IMR-90 (cell line): ENCODE measurements at regions not wholly inside any gene's neighbourhood (a gene's known extent, or its start where the extent isn't known, plus 50 kb on each side); places are given as distances from the start of the nearest gene placed in this dataset.

Experiments
- ATAC-seq: fragments of 200-7000 bp; cut with Tn5 transposase; 2 replicates; pipeline ENCODE4 v1.9.1; 2020; ENCODE audit warnings: low read depth, mild to moderate bottlenecking, moderate library complexity
- BruUV-seq: library from RNA; stranded (reverse); fragments of 400-500 nt; replicated peaks from 2 replicates; lab custom pipeline; 2021; lab: Mats Ljungman, UMichigan
- CTCF ChIA-PET: fragments of 300-600 bp; formaldehyde crosslinking; extraction: SDS; loops from one replicate; lab custom pipeline; 2021; ENCODE audit warnings: antibody characterized with exemption; lab: Yijun Ruan, JAX
- POLR2A ChIA-PET: fragments of 300-600 bp; sonication (Branson Sonifier 250); formaldehyde crosslinking; loops from one replicate; lab custom pipeline; 2022; ENCODE audit warnings: antibody characterized with exemption; ENCODE audit not compliant: unreplicated experiment; lab: Charles Lee
- DNase-seq: peaks from one replicate; pipeline ENCODE4 v3.0.0; 2013
- H2AFZ ChIP-seq: replicated peaks from 2 replicates; pipeline ENCODE3; 2013; ENCODE audit warnings: low read length, mild to moderate bottlenecking; ENCODE audit not compliant: poor library complexity
- H2AK5ac ChIP-seq: 2 replicates; pipeline ENCODE4 v1.6.1; 2013; ENCODE audit warnings: low read depth, low read length, inconsistent platforms
- H2AK9ac ChIP-seq: replicated peaks from 2 replicates; pipeline ENCODE3; 2013; ENCODE audit warnings: mild to moderate bottlenecking, low read depth, low read length, moderate library complexity; ENCODE audit not compliant: poor library complexity
- H2BK120ac ChIP-seq: 2 replicates; pipeline ENCODE4 v1.6.1; 2013; ENCODE audit warnings: low read depth, low read length, inconsistent platforms
- H2BK15ac ChIP-seq: 3 replicates; pipeline ENCODE4 v1.6.1; 2013; ENCODE audit warnings: low read depth, low read length, inconsistent platforms
- H2BK20ac ChIP-seq: 2 replicates; pipeline ENCODE4 v1.6.1; 2013; ENCODE audit warnings: low read depth, mild to moderate bottlenecking, inconsistent platforms, low read length, moderate library complexity
- H2BK5ac ChIP-seq: 2 replicates; pipeline ENCODE4 v1.6.1; 2013; ENCODE audit warnings: mild to moderate bottlenecking, low read depth, low read length, inconsistent platforms; ENCODE audit not compliant: poor library complexity, severe bottlenecking
- H3K14ac ChIP-seq: replicated peaks from 2 replicates; pipeline ENCODE4 v1.6.1; 2013; ENCODE audit warnings: low read depth, low read length, inconsistent platforms
- H3K18ac ChIP-seq: 2 replicates; pipeline ENCODE4 v1.6.1; 2013; ENCODE audit warnings: low read depth, low read length, control low read depth
- H3K23ac ChIP-seq: 2 replicates; pipeline ENCODE4 v1.6.1; 2013; ENCODE audit warnings: low read depth, low read length, inconsistent platforms
- H3K27ac ChIP-seq: 2 replicates; pipeline ENCODE4 v1.5.1; 2013; ENCODE audit warnings: mild to moderate bottlenecking, control low read depth, low read length; ENCODE audit not compliant: insufficient read depth
- H3K27me3 ChIP-seq: 2 replicates; pipeline ENCODE4 v1.6.1; 2013; ENCODE audit warnings: low read length; ENCODE audit not compliant: control insufficient read depth, insufficient read depth
- H3K36me3 ChIP-seq: 2 replicates; pipeline ENCODE4 v1.6.1; 2013; ENCODE audit warnings: low read length, mixed read lengths; ENCODE audit not compliant: control insufficient read depth, insufficient read depth
- H3K4ac ChIP-seq: 2 replicates; pipeline ENCODE4 v1.6.1; 2013; ENCODE audit warnings: low read depth, low read length, inconsistent platforms
- H3K4me1 ChIP-seq: 2 replicates; pipeline ENCODE4 v1.6.1; 2013; ENCODE audit warnings: low read length, mixed read lengths; ENCODE audit not compliant: control insufficient read depth, insufficient read depth
- H3K4me2 ChIP-seq: 2 replicates; pipeline ENCODE4 v1.6.1; 2013; ENCODE audit warnings: low read depth, mild to moderate bottlenecking, control low read depth, low read length, moderate library complexity
- H3K4me3 ChIP-seq: 2 replicates; pipeline ENCODE4 v1.5.1; 2013; ENCODE audit warnings: low read depth, mild to moderate bottlenecking, control low read depth, low read length, moderate library complexity; ENCODE audit not compliant: insufficient read depth
- H3K56ac ChIP-seq: 2 replicates; pipeline ENCODE4 v1.6.1; 2013; ENCODE audit warnings: low read length, inconsistent platforms; ENCODE audit not compliant: insufficient read depth; ENCODE audit errors: extremely low read depth
- H3K79me1 ChIP-seq, 2 experiments: 2 replicates each; pipeline ENCODE4 v1.6.1; 2013; ENCODE audit warnings: low read length in 2 of 2, inconsistent platforms in 1 of 2, low read depth in 1 of 2
- H3K9ac ChIP-seq: 2 replicates; pipeline ENCODE4 v1.6.1; 2013; ENCODE audit warnings: low read depth, low read length, control low read depth
- H3K9me1 ChIP-seq: 2 replicates; pipeline ENCODE4 v1.6.1; 2013; ENCODE audit warnings: low read length, inconsistent platforms; ENCODE audit not compliant: insufficient read depth
- H3K9me3 ChIP-seq: 2 replicates; pipeline ENCODE4 v1.6.1; 2013; ENCODE audit warnings: low read length; ENCODE audit not compliant: control insufficient read depth, insufficient read depth
- H4K20me1 ChIP-seq: 2 replicates; pipeline ENCODE4 v1.6.1; 2013; ENCODE audit warnings: low read length, inconsistent platforms; ENCODE audit not compliant: insufficient read depth
- H4K5ac ChIP-seq: 2 replicates; pipeline ENCODE4 v1.6.1; 2013; ENCODE audit warnings: mild to moderate bottlenecking, low read depth, low read length, control low read depth
- H4K8ac ChIP-seq, 2 experiments: 2 replicates each; pipeline ENCODE4 v1.6.1; 2013; ENCODE audit warnings: low read depth in 2 of 2, low read length in 2 of 2, control low read depth in 1 of 2, inconsistent platforms in 1 of 2
- H4K91ac ChIP-seq: 2 replicates; pipeline ENCODE4 v1.6.1; 2013; ENCODE audit warnings: low read depth, low read length, inconsistent platforms; ENCODE audit not compliant: insufficient read depth
- MAZ ChIP-seq: IDR thresholded peaks from 2 replicates; pipeline ENCODE4 v1.6.1; 2012; ENCODE audit warnings: low read depth, mild to moderate bottlenecking, low read length, improper control_type of control experiment, moderate library complexity, borderline replicate concordance
- USF2 ChIP-seq: fragments of 150-350 bp; IDR thresholded peaks from 2 replicates; pipeline ENCODE4 v1.6.1; 2017; ENCODE audit warnings: mild to moderate bottlenecking, antibody characterized with exemption, low read length, low read depth
- WGBS, 2 experiments: methylation state at CpG; one replicate each; pipeline versions ENCODE4 v1.1.5 to v1.1.7; 2013; ENCODE audit warnings: missing lambda C conversion rate in 2 of 2; ENCODE audit not compliant: insufficient read length in 1 of 2; ENCODE audit errors: extremely low coverage in 2 of 2; 5-methylcytosine and 5-hydroxymethylcytosine counted together
- dilution Hi-C: fragments of 300-500 bp; cut with HindIII; formaldehyde crosslinking; loops from one replicate; pipeline ENCODE4 v1.14.3; 2018; ENCODE audit warnings: low sequenced_read_pairs; ENCODE audit not compliant: unreplicated experiment
- in situ Hi-C: fragments of 300-500 bp; cut with MboI; formaldehyde crosslinking; loops from 3 replicates; pipeline ENCODE4 v1.14.3; 2019; ENCODE audit warnings: low sequenced_read_pairs, inconsistent platforms, mixed read lengths
- intact Hi-C: fragments of 100-400 bp; cut with micrococcal nuclease; formaldehyde crosslinking; loops from 2 replicates; pipeline ENCODE4 v1.10.0; 2022

DNA sequence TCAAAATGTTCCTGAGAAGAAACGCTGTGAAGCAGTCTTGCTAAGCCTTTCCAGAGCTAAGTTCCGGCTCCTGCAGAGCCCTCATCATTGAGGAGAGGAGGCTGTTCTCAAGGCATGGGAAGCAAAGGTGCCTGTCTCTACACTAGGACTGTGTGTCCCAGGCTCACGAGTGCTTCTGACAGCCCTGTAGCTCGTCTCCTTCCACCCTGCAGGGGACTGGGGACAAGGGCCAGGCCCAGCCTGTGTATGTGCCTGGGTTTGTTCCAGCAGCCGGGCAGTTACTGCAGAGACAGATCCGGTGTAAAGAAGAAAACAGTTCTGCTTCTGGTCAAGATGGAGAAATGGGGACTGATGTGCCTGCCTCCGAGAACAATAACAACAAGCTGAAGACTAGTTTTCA lies 156.0 kb downstream of the ENGASE start:
- no peak overlapping the region for H3K4me2 ChIP-seq
- H3K4me1 ChIP-seq, result no peaks in the 10 kb centered on the region
- dilution Hi-C loops, result no loop called here
- DNase-seq (no peak), ATAC-seq (no peak)
- no peak overlapping the region for H2BK5ac ChIP-seq
- no peak overlapping the region for H3K56ac ChIP-seq
- H2AK5ac ChIP-seq, result no peak overlapping the region
- no peak overlapping the region for H2AFZ ChIP-seq
- no peaks in the 10 kb centered on the region for H3K79me1 ChIP-seq
- no peaks in the 10 kb centered on the region for H3K9me1 ChIP-seq
- in situ Hi-C loops, result no loop called here
- no peak overlapping the region for H2AK9ac ChIP-seq
- peaks cover 2% of the 10 kb centered on the region; the same call in 1 of the 2 replicates for H3K27me3 ChIP-seq
- H4K8ac ChIP-seq, result no peak overlapping the region
- H3K27ac ChIP-seq, result no peak overlapping the region
- 64% methylated on average over 3 of the region's 7 CpGs; no CpG with 5 or more reads in 1 of the 2 experiments for WGBS, 2 experiments
- no peak overlapping the region for H2BK15ac ChIP-seq
- H3K14ac ChIP-seq, result no peak overlapping the region
- intact Hi-C loops, result loop anchor here (5.0 kb wide), 1 partner anchor 127 kb away; no protein-coding TSS in a partner anchor
- H3K4ac ChIP-seq, result no peak overlapping the region
- no peak overlapping the region for H3K9ac ChIP-seq
- H3K9me3 ChIP-seq, result no peaks in the 10 kb centered on the region
- no peak overlapping the region for H3K18ac ChIP-seq
- no peaks in the 10 kb centered on the region for H4K20me1 ChIP-seq
- TF ChIP-seq MAZ, result no peak
- no peak for TF ChIP-seq USF2
- BruUV-seq, result no TSS peak
- ChIA-PET POLR2A (no interaction called here), CTCF (no interaction called here)
- no peak overlapping the region for H3K4me3 ChIP-seq
- no peak overlapping the region for H4K91ac ChIP-seq
- H3K36me3 ChIP-seq, result no peaks in the 10 kb centered on the region
- no peak overlapping the region for H4K5ac ChIP-seq
- H2BK20ac ChIP-seq, result no peak overlapping the region
- no peak overlapping the region for H3K23ac ChIP-seq
- no peak overlapping the region for H2BK120ac ChIP-seq
